ENCODE measurements at regions not wholly inside any gene's neighbourhood (a gene's known extent, or its start where the extent isn't known, plus 50 kb on each side); places are given as distances from the start of the nearest gene placed in this dataset.
A peak's percentile ranks its signal among the peaks of the same experiment; 100 is the strongest.
"Not testable (repeated sequence)": the region's sequence is repeated elsewhere in the genome, so short reads cannot be mapped to it uniquely, and the experiment has no call there.

DNA sequence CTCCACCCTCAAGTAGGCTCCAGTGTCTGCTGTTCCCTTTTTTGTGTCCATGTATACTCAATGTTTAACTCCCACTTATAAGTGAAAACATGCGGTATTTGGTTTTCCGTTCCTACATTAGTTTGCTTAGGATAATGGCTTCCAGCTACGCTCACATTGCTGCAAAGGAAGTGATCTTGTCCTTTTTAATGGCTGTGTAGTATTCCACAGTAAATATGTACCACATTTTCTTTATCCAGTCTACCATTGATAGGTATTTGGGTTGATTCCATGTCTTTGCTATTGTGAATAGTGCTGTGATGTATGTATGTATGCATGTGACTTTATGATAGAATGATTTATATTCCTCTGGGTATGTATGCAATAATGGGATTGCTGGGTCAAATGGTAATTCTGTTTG, 144.6 kb downstream of the BRD1 start:
- Mint-ChIP-seq H3K36me3 (no peaks in the 10 kb centered on the region), H3K27me3 (peaks cover 26% of the 10 kb centered on the region), H3K9me3 (peaks cover 0 to 4% (median 0%) of the 10 kb centered on the region in 7 donors), H3K4me1 (peaks cover 0 to 7% (median 0%) of the 10 kb centered on the region in 4 donors), H3K27ac (no peak overlapping the region), H3K4me3 (no peak overlapping the region)
- Histone ChIP-seq H3K9me3 (ENCODE audit: control insufficient read depth in 2 of 2, low read length in 2 of 2) (no peaks in the 10 kb centered on the region), H3K4me1 (ENCODE audit: control insufficient read depth, insufficient read depth, low read length, poor library complexity, severe bottlenecking) (no peaks in the 10 kb centered on the region), H3K4me3 (ENCODE audit: low read depth, low read length) (no peak overlapping the region), H3K36me3 (ENCODE audit: control insufficient read depth, insufficient read depth, low read length) (no peaks in the 10 kb centered on the region), H3K27me3 (ENCODE audit: control insufficient read depth, insufficient read depth, low read length) (peaks cover 5% of the 10 kb centered on the region), H3K27ac (ENCODE audit: insufficient read depth, low read length, poor library complexity, severe bottlenecking) (no peak overlapping the region)
- no peak for DNase-seq
- ATAC-seq (ENCODE audit: low read depth in 2 of 2), result no peak

DNA sequence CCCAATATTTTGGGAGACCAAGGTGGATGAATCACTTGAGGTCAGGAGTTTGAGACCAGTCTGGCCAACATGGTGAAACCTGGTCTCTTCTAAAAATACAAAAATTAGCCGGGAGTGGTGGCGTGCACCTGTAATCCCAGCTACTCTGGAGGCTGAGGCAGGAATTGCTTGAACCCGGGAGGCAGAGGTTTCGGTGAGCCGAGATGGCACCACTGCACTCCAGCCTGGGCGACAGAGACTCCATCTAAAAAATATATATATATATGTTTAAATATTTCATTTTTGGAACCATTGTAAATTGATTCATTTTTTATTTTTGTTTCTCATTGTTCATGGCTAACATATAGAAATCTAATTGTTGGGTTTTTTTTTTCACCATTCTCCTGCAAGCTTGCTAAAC, 146.9 kb downstream of the BRD1 start:
- H3K4me3 ChIP-seq (ENCODE audit: low read depth, low read length); ATAC-seq (ENCODE audit: low read depth in 2 of 2); H3K4me1 ChIP-seq (ENCODE audit: control insufficient read depth, insufficient read depth, low read length, poor library complexity, severe bottlenecking); H3K27me3 ChIP-seq (ENCODE audit: control insufficient read depth, insufficient read depth, low read length); H3K9me3 ChIP-seq (ENCODE audit: control insufficient read depth in 2 of 2, low read length in 2 of 2); H3K4me3 Mint-ChIP-seq; H3K9me3 Mint-ChIP-seq; H3K27ac ChIP-seq (ENCODE audit: insufficient read depth, low read length, poor library complexity, severe bottlenecking); H3K4me1 Mint-ChIP-seq; DNase-seq; H3K36me3 Mint-ChIP-seq; H3K36me3 ChIP-seq (ENCODE audit: control insufficient read depth, insufficient read depth, low read length); H3K27ac Mint-ChIP-seq: not testable (repeated sequence)
- H3K27me3 Mint-ChIP-seq, result peaks cover 38% of the 10 kb centered on the region

DNA sequence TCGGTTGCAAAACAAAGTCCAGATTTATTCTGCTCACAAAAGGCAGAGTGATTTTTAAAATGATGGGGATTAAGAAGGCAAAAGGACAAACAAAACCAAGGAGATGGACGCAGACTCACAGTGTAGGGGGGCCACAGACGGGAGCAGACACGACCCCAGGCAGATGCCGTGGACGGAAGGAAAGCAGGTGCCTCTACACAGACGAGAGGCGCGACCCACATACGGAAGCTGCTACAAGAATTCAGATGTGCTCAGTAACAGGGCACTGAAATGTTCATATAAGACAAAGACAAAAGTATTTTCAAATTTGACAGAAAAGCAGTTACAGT, 148.9 kb downstream of the BRD1 start:
- ATAC-seq (ENCODE audit: low read depth in 2 of 2), result no peak
- no peaks in the 10 kb centered on the region for H3K36me3 ChIP-seq (ENCODE audit: control insufficient read depth, insufficient read depth, low read length)
- Mint-ChIP-seq H3K36me3 (no peaks in the 10 kb centered on the region), H3K4me1 (peaks cover 0 to 7% (median 0%) of the 10 kb centered on the region in 4 donors), H3K9me3 (peaks cover 0 to 1% (median 0%) of the 10 kb centered on the region in 7 donors), H3K4me3 (no peak overlapping the region), H3K27me3 (peaks cover 52% of the 10 kb centered on the region), H3K27ac (no peak overlapping the region)
- no peak overlapping the region for H3K27ac ChIP-seq (ENCODE audit: insufficient read depth, low read length, poor library complexity, severe bottlenecking)
- no peak for DNase-seq
- H3K4me3 ChIP-seq (ENCODE audit: low read depth, low read length), result no peak overlapping the region
- H3K4me1 ChIP-seq (ENCODE audit: control insufficient read depth, insufficient read depth, low read length, poor library complexity, severe bottlenecking), result no peaks in the 10 kb centered on the region
- no peaks in the 10 kb centered on the region for H3K9me3 ChIP-seq (ENCODE audit: control insufficient read depth in 2 of 2, low read length in 2 of 2)
- peaks cover 6% of the 10 kb centered on the region for H3K27me3 ChIP-seq (ENCODE audit: control insufficient read depth, insufficient read depth, low read length)

GRCh38 chr22:49678137-49678841, 149.4 kb downstream of the BRD1 start:
- DNase-seq (no peak), ATAC-seq (ENCODE audit: low read depth in 2 of 2) (peak; percentile 45 to 46)

GRCh38 chr22:49677495-49677889, 150.2 kb downstream of the BRD1 start:
- no peak overlapping the region for H3K27ac ChIP-seq (ENCODE audit: insufficient read depth, low read length, poor library complexity, severe bottlenecking)
- ATAC-seq (ENCODE audit: low read depth in 2 of 2) (no peak), DNase-seq (no peak)
- no peak overlapping the region for H3K4me3 Mint-ChIP-seq
- H3K4me1 Mint-ChIP-seq, result peaks cover 0 to 7% (median 0%) of the 10 kb centered on the region in 4 donors
- H3K27me3 ChIP-seq (ENCODE audit: control insufficient read depth, insufficient read depth, low read length), result peaks cover 2% of the 10 kb centered on the region
- peaks cover 0 to 1% (median 0%) of the 10 kb centered on the region in 7 donors for H3K9me3 Mint-ChIP-seq
- H3K36me3 Mint-ChIP-seq, result no peaks in the 10 kb centered on the region
- no peak overlapping the region for H3K27ac Mint-ChIP-seq
- peaks cover 48% of the 10 kb centered on the region for H3K27me3 Mint-ChIP-seq
- H3K36me3 ChIP-seq (ENCODE audit: control insufficient read depth, insufficient read depth, low read length), result no peaks in the 10 kb centered on the region
- H3K4me1 ChIP-seq (ENCODE audit: control insufficient read depth, insufficient read depth, low read length, poor library complexity, severe bottlenecking), result no peaks in the 10 kb centered on the region
- no peaks in the 10 kb centered on the region for H3K9me3 ChIP-seq (ENCODE audit: control insufficient read depth in 2 of 2, low read length in 2 of 2)
- no peak overlapping the region for H3K4me3 ChIP-seq (ENCODE audit: low read depth, low read length)

More at GRCh38 chr22:49678137-49678841, 149.4 kb downstream of the BRD1 start:
- no peak overlapping the region for H3K4me3 Mint-ChIP-seq
- no peak overlapping the region for H3K27ac Mint-ChIP-seq
- Histone ChIP-seq H3K4me1 (ENCODE audit: control insufficient read depth, insufficient read depth, low read length, poor library complexity, severe bottlenecking) (no peaks in the 10 kb centered on the region), H3K9me3 (ENCODE audit: control insufficient read depth in 2 of 2, low read length in 2 of 2) (no peaks in the 10 kb centered on the region), H3K4me3 (ENCODE audit: low read depth, low read length) (no peak overlapping the region), H3K27ac (ENCODE audit: insufficient read depth, low read length, poor library complexity, severe bottlenecking) (no peak overlapping the region), H3K27me3 (ENCODE audit: control insufficient read depth, insufficient read depth, low read length) (peaks cover 6% of the 10 kb centered on the region), H3K36me3 (ENCODE audit: control insufficient read depth, insufficient read depth, low read length) (no peaks in the 10 kb centered on the region)
- no peaks in the 10 kb centered on the region for H3K36me3 Mint-ChIP-seq
- H3K9me3 Mint-ChIP-seq, result peaks cover 0 to 1% (median 0%) of the 10 kb centered on the region in 7 donors
- peaks cover 52% of the 10 kb centered on the region for H3K27me3 Mint-ChIP-seq
- H3K4me1 Mint-ChIP-seq, result peaks cover 0 to 7% (median 0%) of the 10 kb centered on the region in 4 donors

DNA sequence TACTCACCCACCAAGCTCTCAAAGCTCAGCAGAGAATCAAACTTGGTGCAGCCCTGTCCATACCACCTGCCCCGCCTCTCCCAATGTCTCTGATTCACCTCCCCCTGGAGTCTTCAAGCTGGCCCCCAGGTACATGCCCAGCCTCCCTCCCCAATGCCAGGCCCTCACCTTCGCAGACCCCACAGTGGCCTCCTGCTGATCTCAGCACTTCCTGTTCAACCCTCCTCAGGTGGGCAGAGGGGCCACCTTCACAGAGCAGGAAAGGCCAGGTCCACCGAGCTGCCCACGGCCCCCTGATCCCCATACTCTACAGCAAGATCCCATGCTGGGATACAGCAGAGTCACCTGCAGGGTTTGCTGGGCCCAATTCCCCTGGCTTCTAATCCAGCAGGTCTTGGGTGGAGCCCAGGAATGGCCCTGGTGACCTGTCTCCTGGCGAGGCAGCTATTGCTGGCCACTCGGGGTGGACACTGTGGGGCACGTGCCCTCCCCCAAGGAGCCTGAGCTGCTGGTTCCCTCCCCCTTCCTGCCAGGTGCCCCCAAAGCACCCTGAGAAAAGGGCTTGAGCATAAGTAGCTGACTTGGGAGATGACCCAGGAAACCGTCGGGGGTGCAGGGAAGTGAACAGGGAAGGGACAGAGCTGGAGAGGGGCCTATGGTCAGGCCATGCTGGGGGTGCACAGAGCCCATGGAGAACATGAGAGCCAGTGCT, 150.7 kb downstream of the BRD1 start:
- Mint-ChIP-seq H3K27ac (peak overlapping the region in 1 of 3 donors; percentile 76), H3K27me3 (peaks cover 46% of the 10 kb centered on the region), H3K9me3 (peaks cover 0 to 1% (median 0%) of the 10 kb centered on the region in 7 donors), H3K4me1 (peaks cover 0 to 7% (median 0%) of the 10 kb centered on the region in 4 donors), H3K4me3 (no peak overlapping the region), H3K36me3 (no peaks in the 10 kb centered on the region)
- H3K4me1 ChIP-seq (ENCODE audit: control insufficient read depth, insufficient read depth, low read length, poor library complexity, severe bottlenecking), result no peaks in the 10 kb centered on the region
- H3K27me3 ChIP-seq (ENCODE audit: control insufficient read depth, insufficient read depth, low read length), result peaks cover 2% of the 10 kb centered on the region
- H3K4me3 ChIP-seq (ENCODE audit: low read depth, low read length), result no peak overlapping the region
- no peak for DNase-seq
- H3K36me3 ChIP-seq (ENCODE audit: control insufficient read depth, insufficient read depth, low read length), result no peaks in the 10 kb centered on the region
- H3K27ac ChIP-seq (ENCODE audit: insufficient read depth, low read length, poor library complexity, severe bottlenecking), result no peak overlapping the region
- ATAC-seq (ENCODE audit: low read depth in 2 of 2), result no peak
- no peaks in the 10 kb centered on the region for H3K9me3 ChIP-seq (ENCODE audit: control insufficient read depth in 2 of 2, low read length in 2 of 2)

DNA sequence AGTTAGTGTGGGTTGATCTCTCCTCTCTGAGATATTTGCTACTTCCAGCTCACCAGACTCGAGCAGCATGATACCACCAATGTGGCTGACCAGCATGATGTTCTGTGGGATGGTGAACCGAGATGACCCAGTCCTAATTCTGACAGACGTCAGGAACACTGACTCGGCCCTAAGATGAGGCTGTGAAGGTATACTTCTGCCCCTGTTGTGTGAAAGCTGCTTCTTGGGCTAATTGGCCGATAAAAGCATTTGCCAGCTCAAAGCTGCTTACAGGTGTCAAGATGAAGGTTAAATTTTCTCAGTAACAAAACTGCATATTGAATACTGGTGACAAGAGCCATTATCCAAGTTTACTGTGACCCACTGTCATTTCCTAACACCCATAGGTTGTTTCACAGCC, 151.4 kb downstream of the BRD1 start:
- peaks cover 49% of the 10 kb centered on the region for H3K27me3 Mint-ChIP-seq
- no peaks in the 10 kb centered on the region for H3K36me3 ChIP-seq (ENCODE audit: control insufficient read depth, insufficient read depth, low read length)
- H3K4me3 ChIP-seq (ENCODE audit: low read depth, low read length), result no peak overlapping the region
- no peak overlapping the region for H3K27ac Mint-ChIP-seq
- no peak for ATAC-seq (ENCODE audit: low read depth in 2 of 2)
- peaks cover 0 to 1% (median 0%) of the 10 kb centered on the region in 7 donors for H3K9me3 Mint-ChIP-seq
- H3K4me1 Mint-ChIP-seq, result peaks cover 0 to 15% (median 5%) of the 10 kb centered on the region in 4 donors
- H3K27me3 ChIP-seq (ENCODE audit: control insufficient read depth, insufficient read depth, low read length), result peaks cover 8% of the 10 kb centered on the region
- no peak for DNase-seq
- no peaks in the 10 kb centered on the region for H3K9me3 ChIP-seq (ENCODE audit: control insufficient read depth in 2 of 2, low read length in 2 of 2)
- no peaks in the 10 kb centered on the region for H3K36me3 Mint-ChIP-seq
- peaks cover 3% of the 10 kb centered on the region for H3K4me1 ChIP-seq (ENCODE audit: control insufficient read depth, insufficient read depth, low read length, poor library complexity, severe bottlenecking)
- no peak overlapping the region for H3K4me3 Mint-ChIP-seq
- no peak overlapping the region for H3K27ac ChIP-seq (ENCODE audit: insufficient read depth, low read length, poor library complexity, severe bottlenecking)
